Dermis microvascular lymphatic vessel endothelial cell (primary cell): ENCODE measurements at regions not wholly inside any gene's neighbourhood (a gene's known extent, or its start where the extent isn't known, plus 50 kb on each side); places are given as distances from the start of the nearest gene placed in this dataset.

Experiments
- DNase-seq, 2 donors: peaks; one replicate each; pipeline versions ENCODE4 v3.0.0 to v3.0.0-alpha.2; 2010; ENCODE audit warnings: low read depth in 2 of 2

GRCh38 chr2:111219285-111219684 is 98.6 kb downstream of the BCL2L11 start:
- no peak for DNase-seq

- no peak for DNase-seq
Observed at GRCh38 chr2:111219734-111220505, 99.2 kb downstream of the BCL2L11 start.

- DNase-seq: no peak
Observed at GRCh38 chr2:111220962-111221361, 100.2 kb downstream of the BCL2L11 start.

- no peak for DNase-seq
Observed at GRCh38 chr2:111221701-111222100, 101.0 kb downstream of the BCL2L11 start.

- no peak for DNase-seq
Observed at GRCh38 chr2:111222204-111222866, 101.6 kb downstream of the BCL2L11 start.

DNA sequence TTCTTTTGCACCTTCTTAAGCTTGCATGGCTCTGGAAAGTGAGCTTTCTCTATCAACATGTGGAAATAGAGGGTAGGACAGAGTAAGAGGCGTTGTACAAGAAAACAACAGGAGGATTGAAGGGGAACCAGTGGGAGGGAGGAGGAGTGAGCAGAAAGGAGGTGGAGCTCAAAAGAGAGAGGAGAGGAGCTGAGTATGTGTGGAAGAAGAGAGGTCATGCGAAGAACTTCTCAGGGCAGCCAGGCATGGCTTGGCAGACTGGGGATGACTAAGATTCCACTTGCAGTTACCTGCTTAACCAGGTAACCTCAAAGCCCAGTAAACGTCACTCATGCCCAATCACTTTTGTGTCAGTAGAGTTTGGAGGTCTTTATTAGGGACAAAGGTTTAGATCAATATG is 105.1 kb downstream of the BCL2L11 start:
- no peak for DNase-seq

DNA sequence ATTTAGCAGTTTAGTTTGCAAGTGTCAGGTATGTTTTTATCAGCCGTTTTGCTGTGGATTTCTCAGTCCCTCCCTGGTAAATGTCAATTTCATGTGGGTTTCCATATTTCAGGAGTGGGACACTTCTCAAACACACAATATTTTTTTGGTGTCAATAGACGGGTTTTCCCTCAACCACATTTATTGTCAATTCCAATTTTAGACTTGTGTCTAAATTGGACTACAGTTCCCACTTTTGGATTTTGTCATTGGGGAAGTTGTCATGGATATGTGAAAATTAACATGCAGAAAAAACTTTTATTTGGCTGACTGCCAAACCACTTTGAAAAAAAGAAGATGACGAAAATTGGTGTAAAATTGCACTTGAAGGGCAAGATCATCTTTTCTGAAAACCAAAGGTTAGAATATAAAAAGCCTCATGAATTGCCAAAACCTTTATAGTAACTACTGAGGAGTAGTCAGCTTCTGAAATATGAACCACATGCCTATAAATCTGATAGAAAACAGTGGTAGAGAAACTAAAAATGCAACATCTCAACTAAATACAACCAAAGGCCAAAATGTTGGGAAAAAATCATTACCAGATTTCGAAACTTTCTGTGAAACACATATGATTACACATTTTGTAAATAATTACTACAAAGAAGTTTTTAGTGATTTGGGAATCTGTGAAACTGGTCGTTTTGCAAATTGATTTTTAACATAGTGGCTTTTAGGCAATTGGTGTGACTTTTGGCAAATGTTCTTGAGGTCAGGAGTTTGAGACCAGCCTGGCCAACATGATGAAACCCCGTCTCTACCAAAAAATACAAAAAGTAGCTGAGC is 106.4 kb downstream of the BCL2L11 start:
- DNase-seq: no peak

DNA sequence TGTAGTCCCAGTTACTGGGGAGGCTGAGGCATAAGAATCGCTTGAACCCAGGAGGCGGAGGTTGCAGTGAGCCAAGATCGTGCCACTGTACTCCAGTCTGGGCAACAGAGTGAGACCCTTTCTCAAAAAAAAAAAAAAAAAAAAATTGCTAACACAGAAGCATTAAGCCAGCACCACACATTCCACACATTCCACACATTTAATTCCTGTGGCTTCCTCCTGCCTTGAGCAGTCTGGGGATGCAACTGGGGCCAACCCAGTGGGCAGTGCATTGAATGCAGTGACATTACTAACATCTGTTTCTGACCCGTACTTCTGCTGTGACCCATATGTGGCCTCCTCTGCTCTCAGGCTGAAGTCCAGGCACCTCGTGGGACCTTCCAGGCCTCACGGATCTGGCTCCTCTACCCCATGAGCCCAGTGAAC is 107.0 kb downstream of the BCL2L11 start:
- DNase-seq: no peak

DNA sequence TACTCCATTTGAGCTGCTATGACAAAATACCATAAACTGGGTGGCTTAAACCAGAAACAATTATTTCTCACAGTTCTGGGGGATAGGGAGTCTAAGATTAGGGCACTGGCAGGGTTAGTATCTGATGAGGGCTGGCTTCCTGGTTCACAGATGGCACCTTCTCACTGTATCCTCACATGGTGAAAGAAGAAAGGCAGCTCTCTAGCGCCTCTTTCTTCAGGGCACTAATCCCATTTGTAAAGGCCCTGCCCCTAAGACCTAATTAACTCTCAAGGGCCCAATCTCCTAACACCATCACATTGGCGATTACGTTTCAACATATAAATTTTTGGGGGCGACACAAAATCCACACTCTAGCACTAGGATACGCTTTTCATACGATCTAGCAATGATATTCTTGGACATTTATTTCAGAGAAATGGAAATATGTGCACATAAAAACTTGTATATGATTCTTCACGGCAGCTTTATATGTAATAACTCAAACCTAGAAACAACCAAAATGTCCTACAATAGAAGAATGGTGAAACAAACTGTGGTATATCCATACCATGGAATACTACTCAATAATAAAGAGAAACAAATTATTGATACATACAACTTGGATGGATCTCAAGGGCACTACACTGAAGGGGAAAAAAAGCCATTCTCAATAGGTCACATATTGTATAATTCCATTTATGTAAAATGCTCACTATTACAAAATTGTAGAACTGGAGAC is 111.0 kb downstream of the BCL2L11 start:
- no peak for DNase-seq

- DNase-seq: no peak
Observed at GRCh38 chr2:111235192-111236015, 114.7 kb downstream of the BCL2L11 start.

DNA sequence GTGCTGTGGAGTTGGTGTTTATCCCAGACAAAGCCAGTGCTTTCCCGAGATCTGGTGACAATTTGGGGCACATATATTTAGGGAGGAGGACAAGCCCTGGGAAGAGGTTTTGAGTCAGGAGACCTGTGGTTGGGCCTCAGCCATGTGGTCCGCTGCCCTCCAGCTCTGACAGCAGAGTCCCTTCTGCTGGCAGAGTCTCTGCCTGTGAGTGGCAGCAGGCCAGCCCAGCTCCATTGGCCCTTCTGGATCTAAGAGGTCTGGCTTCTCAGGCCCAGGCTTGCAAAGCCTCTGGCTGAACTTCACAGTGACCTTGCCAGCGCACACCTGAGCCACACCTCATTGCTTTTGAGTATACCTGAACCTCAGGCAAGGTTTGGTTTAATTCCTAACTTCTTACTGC is 115.3 kb downstream of the BCL2L11 start:
- no peak for DNase-seq

GRCh38 chr2:111238296-111238695 is 117.6 kb downstream of the BCL2L11 start:
- DNase-seq: no peak

DNA sequence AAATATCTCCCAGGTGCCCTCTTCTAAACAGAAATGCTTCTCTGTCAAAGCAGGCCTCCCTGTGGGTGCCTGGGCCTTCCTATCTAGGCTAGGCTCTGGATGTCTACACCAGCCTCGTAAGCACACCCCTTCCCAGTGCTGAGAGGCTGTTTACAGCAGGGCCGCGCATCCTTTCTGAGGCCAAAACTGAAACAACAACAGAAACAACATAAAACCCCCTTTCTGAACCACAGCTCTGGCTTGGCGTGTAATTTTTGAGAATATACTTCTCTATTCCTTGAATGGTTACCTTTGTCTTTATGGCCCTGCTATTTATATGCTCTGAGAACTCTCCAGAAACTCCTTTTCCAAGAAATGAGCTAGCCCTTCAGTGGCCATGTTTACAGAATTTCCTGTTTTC is 118.4 kb downstream of the BCL2L11 start:
- DNase-seq: no peak

DNA sequence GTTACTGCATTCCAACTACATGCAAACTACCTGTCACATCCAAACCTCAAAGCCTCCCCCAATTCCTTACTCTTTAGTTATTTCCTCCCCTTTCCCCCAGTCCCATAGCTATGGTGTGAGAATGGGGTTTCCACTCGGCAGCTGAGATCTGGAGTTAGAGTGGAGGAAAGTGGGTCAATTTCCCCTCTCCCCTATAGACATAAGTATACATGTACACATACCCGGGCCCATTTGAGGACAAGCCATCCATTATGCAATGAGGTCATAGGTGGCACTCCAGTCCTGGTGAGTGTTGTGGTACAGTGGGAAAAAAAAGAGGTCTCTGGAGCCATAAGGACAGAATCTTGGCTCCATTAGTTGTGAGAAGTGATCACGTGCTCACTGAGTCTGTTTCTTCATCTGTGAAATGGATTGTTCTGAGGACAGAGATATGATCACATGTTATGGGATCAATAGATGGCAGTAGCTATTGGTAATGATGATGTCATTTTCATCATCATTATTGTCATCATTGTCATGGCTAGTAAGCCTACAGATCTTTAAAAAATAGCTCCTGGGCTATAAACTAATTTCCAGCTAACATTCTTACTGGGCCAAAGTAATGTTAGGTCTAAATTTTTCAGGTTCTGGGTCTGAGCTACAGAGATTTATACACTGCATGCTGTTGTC is 119.0 kb downstream of the BCL2L11 start:
- DNase-seq: no peak

DNA sequence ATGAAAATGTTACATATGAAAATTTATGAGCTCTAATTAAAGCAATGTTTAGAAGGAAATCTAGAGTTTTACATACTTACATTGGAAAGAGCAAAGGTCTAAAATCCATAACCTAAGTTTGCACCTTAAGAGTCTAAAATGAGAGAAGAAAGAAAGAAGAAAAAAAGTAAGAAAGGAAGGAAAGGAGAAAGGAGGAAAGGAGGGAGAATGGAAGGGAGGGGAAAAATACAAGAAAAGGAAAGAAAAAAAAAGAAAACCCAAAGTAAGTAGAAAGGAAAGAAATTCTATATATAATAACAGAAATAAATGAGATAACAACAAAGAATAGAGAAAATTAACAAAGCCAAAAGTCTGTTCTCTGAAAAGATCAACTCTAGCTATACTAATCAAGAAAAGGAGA is 122.6 kb downstream of the BCL2L11 start:
- DNase-seq: no peak

- DNase-seq: no peak
Observed at GRCh38 chr2:111244864-111245263, 124.2 kb downstream of the BCL2L11 start.

- no peak for DNase-seq
Observed at GRCh38 chr2:111246620-111247061, 125.9 kb downstream of the BCL2L11 start.

- no peak for DNase-seq
Observed at GRCh38 chr2:111247491-111247890, 126.8 kb downstream of the BCL2L11 start.

DNA sequence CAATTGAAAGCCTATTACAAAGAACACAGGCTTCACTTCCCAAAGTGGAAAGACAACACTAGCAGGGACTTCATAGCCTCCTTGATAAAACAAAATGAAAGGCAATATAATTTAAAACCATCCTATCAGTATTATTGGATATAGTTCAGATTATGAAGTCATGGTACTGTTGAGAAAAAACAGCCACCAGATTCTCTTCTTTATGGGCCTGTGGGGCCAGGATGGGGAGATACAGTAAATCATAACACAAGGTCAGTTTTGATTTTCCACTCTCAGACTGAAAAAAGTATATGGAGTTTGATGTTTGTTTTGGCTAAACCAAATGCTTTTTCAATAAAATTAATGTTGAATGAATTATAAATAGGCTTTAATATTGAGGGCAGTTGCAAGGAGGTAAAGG is 129.1 kb downstream of the BCL2L11 start:
- DNase-seq: peak; percentile 15 to 25

DNA sequence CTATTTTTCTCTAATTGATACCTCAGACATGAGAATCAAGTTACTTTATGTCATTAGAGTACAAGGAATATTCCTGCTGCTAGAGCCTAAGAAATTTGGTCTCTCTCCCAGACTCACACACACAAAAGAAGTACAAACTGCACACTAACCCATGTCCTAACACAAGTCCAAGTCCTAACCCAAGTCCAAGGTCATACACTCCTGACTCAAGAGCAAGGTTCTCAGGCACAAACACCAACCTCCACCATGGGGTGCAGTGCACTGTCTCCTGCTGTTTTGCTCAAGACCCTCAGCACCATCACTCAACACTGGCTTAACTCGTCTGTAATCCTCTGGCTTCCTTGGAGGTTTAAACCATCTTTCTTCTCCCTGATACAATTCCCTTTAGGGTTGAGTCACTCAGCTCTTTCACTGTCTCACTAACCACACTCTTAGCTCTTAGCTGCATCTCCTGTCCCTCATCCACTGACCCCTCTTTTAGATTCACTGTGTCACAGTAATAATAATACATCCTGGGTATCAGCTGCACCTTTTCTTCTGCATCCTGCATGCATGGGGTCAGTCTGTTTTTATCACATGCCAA is 129.8 kb downstream of the BCL2L11 start:
- no peak for DNase-seq
